Putamen (tissue), 1 donor: ENCODE measurements at regions not wholly inside any gene's neighbourhood (a gene's known extent, or its start where the extent isn't known, plus 50 kb on each side); places are given as distances from the start of the nearest gene placed in this dataset.
A peak's percentile ranks its signal among the peaks of the same experiment; 100 is the strongest.

ENCODE experiments used
- DNase-seq: peaks from one replicate; pipeline ENCODE4 v3.0.0-alpha.2; 2016; ENCODE audit warnings: low spot score

DNA sequence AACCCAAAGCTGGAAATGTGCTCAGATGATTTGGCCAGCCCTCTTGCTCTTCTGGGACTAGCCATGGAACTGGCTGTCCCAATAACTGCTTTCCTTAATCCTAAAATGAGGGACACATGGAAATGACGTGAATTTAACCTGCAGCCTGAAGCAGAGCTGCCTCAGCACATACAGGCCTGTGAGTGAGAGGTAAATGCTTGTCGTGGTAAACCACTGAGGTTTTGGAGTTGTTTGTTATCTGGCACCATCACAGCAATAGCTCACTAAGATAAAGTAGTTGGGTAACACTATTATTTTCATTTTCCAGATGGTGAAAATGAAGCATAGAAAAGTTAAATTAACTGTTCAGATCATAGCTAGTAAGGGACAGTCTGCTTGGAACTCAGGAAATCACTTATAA is 333.4 kb upstream of the CHD6 start:
- no peak for DNase-seq

- DNase-seq, result no peak
These were observed 321.5 kb upstream of the CHD6 start for GRCh38 chr20:41939659-41940058.

DNA sequence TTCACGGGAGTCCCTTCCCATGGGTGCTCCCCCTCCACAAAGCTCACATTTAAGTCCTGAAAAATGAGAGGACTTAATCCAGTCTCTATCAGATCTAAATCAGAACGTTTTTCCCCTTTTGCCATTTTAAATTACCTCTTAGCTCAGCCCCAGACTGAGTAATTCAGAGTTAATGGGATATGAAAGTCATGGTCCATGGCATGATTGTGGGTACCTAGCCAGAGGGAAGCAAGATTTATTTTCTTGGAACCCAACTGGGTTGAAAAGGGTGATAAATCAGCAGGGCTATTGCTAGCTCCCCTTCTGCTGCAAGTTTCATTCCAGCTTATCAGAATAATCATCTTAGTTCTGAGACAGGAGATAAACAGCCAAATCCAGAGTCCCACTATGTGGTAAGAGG is 320.2 kb upstream of the CHD6 start:
- no peak for DNase-seq

DNA sequence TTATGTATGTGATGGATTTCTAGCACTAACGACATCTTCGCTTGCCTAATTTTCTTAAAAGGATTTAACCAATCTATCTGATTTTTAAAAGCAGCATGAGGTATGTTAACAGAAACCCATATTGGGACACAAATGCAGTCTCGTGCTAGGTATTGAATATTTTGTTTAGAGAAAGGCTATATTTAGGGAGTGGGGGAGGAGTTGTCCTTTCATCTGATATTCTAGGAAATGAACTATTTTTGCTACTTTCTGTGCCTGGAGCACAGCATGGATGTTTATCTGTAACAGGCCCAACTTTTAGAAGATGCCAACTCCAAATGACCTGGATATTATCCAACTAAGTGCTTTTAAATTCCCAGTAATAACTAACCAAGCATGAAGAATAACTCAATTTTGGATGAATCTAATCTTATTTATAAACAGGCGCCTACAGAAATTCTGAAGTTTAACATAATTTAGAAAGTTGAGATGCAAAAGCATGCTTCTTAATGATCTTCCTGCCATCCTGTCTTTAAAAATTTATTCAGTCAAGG is 317.1 kb upstream of the CHD6 start:
- DNase-seq, result no peak

GRCh38 chr20:41932431-41932830 is 314.3 kb upstream of the CHD6 start:
- DNase-seq, result no peak

- DNase-seq, result no peak
These were observed 309.5 kb upstream of the CHD6 start for GRCh38 chr20:41927655-41928054.

DNA sequence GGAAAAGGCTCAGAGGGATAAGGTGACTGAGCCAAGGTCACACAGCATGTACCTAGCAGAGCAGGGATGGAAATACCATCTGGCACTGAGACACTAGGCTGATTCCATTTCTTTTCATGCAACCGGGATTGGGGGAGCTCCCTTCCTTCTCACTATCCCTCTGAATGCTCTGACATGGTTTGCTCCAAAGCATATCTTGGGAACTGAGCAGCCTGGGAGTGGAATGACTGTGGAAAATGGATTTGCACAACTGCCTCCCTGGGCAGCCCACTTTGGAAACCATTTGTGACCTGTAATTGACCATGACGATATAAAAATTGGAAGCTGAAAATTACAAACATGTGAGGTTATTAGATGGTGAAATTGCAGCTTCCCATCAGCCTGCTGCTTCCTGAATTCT is 309.0 kb upstream of the CHD6 start:
- no peak for DNase-seq

DNA sequence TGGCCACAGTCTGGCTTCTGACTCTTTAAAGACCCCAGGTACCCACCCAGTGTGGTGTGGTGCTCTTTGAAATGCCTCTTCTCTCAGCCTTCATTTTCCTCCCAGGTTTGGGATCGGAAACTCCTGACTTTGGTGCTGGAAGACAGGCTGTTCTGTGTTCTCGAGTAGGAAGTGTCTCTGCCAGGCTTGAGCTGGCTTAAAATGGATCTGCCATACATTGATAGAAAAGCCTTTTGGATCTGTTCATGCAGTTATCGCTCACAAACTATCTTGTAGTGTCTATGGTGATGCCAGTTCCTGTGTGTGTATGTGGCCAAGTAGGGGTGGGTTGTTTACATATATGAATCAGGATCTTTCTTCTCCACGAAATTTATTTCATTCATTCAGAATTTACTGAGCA is 307.3 kb upstream of the CHD6 start:
- DNase-seq, result no peak

DNA sequence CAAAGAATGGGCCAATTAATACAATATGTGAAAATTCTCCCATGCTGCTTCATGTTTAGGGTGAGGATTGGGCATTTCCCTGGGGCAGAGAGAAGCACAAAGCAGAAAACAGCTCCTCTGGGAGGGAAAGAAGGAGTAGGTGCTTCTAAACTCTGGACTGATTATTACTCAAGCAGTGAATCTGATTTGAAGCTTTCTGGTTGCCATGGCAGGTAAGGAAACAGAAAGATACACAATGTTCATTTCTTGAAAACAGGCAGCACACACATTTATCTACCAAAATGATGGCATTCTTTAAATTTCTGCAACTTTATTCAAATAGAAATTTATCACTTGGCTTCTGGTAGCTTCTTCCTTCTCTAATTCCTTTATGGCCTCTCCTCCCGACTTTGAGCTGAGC is 305.4 kb upstream of the CHD6 start:
- no peak for DNase-seq

GRCh38 chr20:41913146-41913545 is 295.0 kb upstream of the CHD6 start:
- no peak for DNase-seq

- no peak for DNase-seq
These were observed 292.4 kb upstream of the CHD6 start for GRCh38 chr20:41910558-41910957.

GRCh38 chr20:41905199-41905598 is 287.0 kb upstream of the CHD6 start:
- no peak for DNase-seq

DNA sequence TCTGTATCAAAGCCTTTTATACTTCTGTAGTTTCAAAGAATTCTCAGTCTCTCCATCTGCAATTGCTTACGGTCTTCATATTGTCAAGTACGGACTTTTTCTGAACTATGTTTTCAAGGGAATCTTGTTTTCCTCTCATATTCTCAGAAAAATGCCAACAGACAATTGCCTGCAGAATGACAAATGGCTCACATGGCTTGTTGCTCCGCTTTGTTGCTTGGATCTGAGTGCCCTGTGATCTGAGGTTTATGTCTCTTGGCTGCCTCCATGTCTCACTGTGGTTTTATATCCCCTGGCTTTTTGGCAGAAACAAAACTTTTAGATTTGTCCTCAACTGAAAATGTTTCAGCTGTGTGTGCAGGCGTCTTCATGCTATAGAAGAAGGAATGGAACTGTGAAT is 285.4 kb upstream of the CHD6 start:
- DNase-seq, result no peak

DNA sequence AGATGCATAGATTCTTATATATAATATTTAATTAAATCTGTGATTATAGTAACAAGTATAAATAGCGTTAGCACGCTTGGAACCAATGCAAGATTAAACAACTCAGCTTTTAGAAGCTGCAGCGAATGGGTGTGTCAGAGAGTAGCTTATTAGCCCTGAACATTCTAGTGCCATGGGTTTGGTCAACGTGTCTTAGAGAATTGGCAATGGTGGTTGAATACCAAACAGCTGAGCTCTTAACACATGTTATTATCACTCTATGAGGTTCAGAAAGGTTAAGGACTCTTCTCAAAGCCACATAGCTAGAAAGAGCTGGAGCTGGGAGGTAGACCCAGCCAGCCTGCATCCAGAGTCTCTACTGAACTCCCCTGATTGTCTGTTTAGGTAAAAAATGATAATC is 284.2 kb upstream of the CHD6 start:
- DNase-seq, result no peak

GRCh38 chr20:41900201-41900691 is 282.1 kb upstream of the CHD6 start:
- DNase-seq, result peak; percentile 18

GRCh38 chr20:41897708-41898107 is 279.5 kb upstream of the CHD6 start:
- no peak for DNase-seq

GRCh38 chr20:41895241-41896032 is 277.3 kb upstream of the CHD6 start:
- no peak for DNase-seq

DNA sequence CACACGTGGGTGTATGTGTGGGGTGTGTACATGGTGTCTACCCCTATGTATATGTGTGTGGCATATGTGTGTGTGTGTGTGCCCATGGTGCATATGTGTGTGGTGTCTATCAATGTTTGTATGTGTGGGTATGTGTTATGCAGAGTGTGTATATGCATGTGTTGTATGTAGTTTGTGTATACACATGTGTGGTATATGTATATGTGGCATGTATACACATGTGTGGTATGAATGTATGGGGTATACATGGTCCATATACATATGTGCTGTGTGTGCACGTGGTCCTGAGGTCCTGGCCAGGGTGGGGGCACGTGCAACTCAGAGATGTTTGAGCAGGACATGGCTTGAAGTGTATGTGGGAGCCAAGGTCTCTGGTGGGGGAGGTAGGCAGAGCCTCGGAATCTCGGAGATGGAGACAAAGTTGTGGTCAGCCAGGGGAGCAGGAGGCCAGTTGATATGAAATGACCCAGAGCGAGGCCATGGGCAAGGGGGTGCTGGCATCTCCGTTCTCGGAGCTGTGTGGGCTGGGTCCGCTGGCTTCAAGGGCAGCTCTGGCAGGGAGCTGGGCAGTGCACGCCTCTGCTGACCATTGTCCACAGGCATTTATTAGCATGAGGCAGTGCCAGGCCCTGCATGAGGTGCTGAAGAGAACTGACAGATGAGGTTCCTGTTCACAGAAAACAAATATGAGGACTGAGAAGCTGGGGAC is 276.2 kb upstream of the CHD6 start:
- DNase-seq, result no peak

GRCh38 chr20:41892031-41892430 is 273.9 kb upstream of the CHD6 start:
- DNase-seq, result no peak

GRCh38 chr20:41889844-41890224 is 271.7 kb upstream of the CHD6 start:
- DNase-seq, result no peak

DNA sequence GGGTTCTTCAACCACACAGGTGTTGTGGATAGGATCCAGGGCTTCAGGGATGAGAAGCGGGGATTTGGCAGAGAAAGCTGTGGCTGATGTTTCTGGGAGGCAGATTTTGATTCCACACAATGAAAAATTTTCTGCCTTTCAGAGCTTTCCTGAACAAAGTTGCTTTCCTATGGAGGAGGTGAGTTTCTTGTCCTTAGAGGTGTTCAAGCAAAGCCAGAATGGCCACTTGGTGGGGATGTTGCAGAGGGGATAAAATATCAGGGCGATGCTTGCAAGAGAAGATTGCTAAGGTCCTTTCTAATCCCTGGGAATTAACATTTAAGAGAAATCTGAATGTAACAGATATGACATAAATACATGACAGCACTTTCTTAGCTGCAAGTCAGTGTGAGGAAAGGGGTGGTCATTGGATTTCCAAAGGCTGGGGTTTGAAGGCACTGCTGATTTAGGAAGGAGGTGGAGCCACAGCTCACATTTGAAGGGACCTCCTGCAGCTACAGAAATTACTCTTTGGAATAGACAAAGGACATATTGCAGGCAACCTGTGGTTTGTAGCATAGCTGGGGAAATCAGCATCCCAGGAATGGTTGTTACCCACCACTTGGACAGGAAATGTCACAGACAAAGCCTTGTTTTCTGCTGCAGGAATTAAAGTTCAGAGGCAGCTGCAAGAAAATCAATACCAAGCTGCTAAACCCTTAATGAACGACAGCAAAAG is 271.1 kb upstream of the CHD6 start:
- DNase-seq, result no peak

DNA sequence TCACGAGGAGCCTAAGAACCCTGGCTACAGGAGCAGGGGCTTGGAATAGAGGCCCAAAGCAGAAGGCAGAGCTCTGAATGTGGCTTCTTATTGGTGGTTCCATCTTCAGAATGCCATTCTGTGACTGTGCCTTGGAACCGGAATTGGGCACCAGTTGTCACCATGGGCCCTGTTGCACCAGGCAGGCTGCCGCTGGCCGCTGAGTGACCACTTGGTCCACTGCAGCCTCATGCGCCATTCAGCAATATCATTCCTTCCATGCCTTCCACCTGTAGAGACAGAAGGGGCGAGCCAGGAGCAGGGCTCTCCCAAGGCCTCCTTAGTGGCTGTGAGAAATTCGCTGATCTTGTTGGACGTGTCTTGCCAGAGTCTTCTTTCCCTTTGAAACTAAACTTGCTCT is 270.3 kb upstream of the CHD6 start:
- no peak for DNase-seq

- DNase-seq, result no peak
These were observed 269.3 kb upstream of the CHD6 start for GRCh38 chr20:41887500-41887899.
